MM.1S (cell line): ENCODE measurements at regions not wholly inside any gene's neighbourhood (a gene's known extent, or its start where the extent isn't known, plus 50 kb on each side); places are given as distances from the start of the nearest gene placed in this dataset.

ENCODE experiments used
- DNase-seq: peaks from one replicate; pipeline ENCODE4 v3.0.0-alpha.2; 2015
- H2AFZ ChIP-seq: fragments of 300-600 bp; sonication (generic); 2 replicates; pipeline ENCODE4 v1.6.0; 2016; ENCODE audit warnings: antibody characterized with exemption, low read length
- H3F3A ChIP-seq: fragments of 300-600 bp; sonication (generic); 2 replicates; pipeline ENCODE4 v1.6.1; 2016; ENCODE audit warnings: mild to moderate bottlenecking, antibody characterized with exemption, low read length, moderate library complexity, mixed read lengths; ENCODE audit not compliant: insufficient read depth
- H3K27ac ChIP-seq: fragments of 300-600 bp; sonication (generic); 2 replicates; pipeline ENCODE4 v1.5.1; 2016; ENCODE audit warnings: mild to moderate bottlenecking, low read length
- H3K27me3 ChIP-seq: fragments of 300-600 bp; sonication (generic); replicated peaks from 2 replicates; pipeline ENCODE4 v1.6.0; 2016; ENCODE audit warnings: low read length; ENCODE audit not compliant: insufficient read depth
- H3K36me3 ChIP-seq: fragments of 300-600 bp; sonication (generic); replicated peaks from 2 replicates; pipeline ENCODE4 v1.6.1; 2016; ENCODE audit warnings: mild to moderate bottlenecking, low read length, mixed read lengths; ENCODE audit not compliant: insufficient read depth
- H3K4me1 ChIP-seq: fragments of 300-600 bp; sonication (generic); 2 replicates; pipeline ENCODE4 v1.6.1; 2016; ENCODE audit warnings: low read length, mixed read lengths
- H3K4me2 ChIP-seq: fragments of 300-600 bp; sonication (generic); 2 replicates; pipeline ENCODE4 v1.6.0; 2016; ENCODE audit warnings: low read depth, low read length
- H3K4me3 ChIP-seq: fragments of 300-600 bp; sonication (generic); 2 replicates; pipeline ENCODE4 v1.5.1; 2016; ENCODE audit warnings: low read length, mixed read lengths
- H3K79me2 ChIP-seq: fragments of 300-600 bp; sonication (generic); 2 replicates; pipeline ENCODE4 v1.6.1; 2016; ENCODE audit warnings: mixed run types, low read length, mixed read lengths
- H3K9ac ChIP-seq: fragments of 300-600 bp; sonication (generic); 2 replicates; pipeline ENCODE4 v1.6.1; 2016; ENCODE audit warnings: low read length, mixed read lengths
- H3K9me2 ChIP-seq: fragments of 300-600 bp; sonication (generic); replicated peaks from 2 replicates; pipeline ENCODE4 v1.6.1; 2016; ENCODE audit warnings: mild to moderate bottlenecking, low read length, mixed read lengths; ENCODE audit not compliant: insufficient read depth
- H3K9me3 ChIP-seq: fragments of 300-600 bp; sonication (generic); replicated peaks from 2 replicates; pipeline ENCODE4 v1.6.1; 2016; ENCODE audit warnings: mild to moderate bottlenecking, low read length, mixed read lengths; ENCODE audit not compliant: insufficient read depth
- H4K20me1 ChIP-seq: fragments of 300-600 bp; sonication (generic); 2 replicates; pipeline ENCODE4 v1.6.1; 2016; ENCODE audit warnings: mild to moderate bottlenecking, low read length, moderate library complexity, mixed read lengths; ENCODE audit not compliant: insufficient read depth
- EZH2 ChIP-seq: fragments of 300-600 bp; sonication (generic); optimal IDR thresholded peaks from 2 replicates; pipeline ENCODE3; 2017; ENCODE audit warnings: low read depth, mild to moderate bottlenecking, antibody characterized with exemption, low read length, mixed read lengths
- EZH2phosphoT487 ChIP-seq: fragments of 300-600 bp; sonication (generic); IDR thresholded peaks from 2 replicates; pipeline ENCODE4 v1.6.1; 2018; ENCODE audit warnings: antibody characterized with exemption, low read length
- TF ChIP-seq, protein P1 (sequence below): fragments of 300-600 bp; sonication (generic); IDR thresholded peaks from 2 replicates; pipeline ENCODE4 v1.5.1; 2016; ENCODE audit warnings: antibody characterized with exemption, low read length, mixed read lengths

DNA sequence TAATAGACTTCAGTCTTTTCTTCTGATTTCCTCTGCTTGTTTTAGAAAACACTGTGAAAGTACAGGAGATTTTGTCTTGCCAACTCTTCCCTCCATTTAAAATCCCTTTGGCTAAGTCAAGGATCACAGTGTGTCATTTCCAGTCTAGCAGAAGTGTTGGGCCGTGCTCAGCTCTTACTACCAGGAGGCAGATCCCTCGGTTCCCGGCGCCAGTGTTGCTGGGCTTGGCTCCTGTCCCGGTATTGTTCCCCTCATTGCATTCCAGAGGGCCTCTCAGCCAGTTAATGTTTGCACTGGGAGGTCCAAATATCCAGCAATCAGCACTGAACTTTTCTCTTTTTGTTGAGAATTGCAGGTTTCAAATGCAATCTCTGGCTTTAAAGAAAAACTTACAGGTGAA, 612.1 kb upstream of the MGMT start:
- no peak overlapping the region for H2AFZ ChIP-seq
- H4K20me1 ChIP-seq: no peaks in the 10 kb centered on the region
- H3K79me2 ChIP-seq: no peaks in the 10 kb centered on the region
- H3K9me2 ChIP-seq: no peaks in the 10 kb centered on the region
- H3K27me3 ChIP-seq: no peaks in the 10 kb centered on the region
- TF ChIP-seq EZH2 (no peak), EZH2phosphoT487 (no peak)
- TF ChIP-seq, protein P1, sequence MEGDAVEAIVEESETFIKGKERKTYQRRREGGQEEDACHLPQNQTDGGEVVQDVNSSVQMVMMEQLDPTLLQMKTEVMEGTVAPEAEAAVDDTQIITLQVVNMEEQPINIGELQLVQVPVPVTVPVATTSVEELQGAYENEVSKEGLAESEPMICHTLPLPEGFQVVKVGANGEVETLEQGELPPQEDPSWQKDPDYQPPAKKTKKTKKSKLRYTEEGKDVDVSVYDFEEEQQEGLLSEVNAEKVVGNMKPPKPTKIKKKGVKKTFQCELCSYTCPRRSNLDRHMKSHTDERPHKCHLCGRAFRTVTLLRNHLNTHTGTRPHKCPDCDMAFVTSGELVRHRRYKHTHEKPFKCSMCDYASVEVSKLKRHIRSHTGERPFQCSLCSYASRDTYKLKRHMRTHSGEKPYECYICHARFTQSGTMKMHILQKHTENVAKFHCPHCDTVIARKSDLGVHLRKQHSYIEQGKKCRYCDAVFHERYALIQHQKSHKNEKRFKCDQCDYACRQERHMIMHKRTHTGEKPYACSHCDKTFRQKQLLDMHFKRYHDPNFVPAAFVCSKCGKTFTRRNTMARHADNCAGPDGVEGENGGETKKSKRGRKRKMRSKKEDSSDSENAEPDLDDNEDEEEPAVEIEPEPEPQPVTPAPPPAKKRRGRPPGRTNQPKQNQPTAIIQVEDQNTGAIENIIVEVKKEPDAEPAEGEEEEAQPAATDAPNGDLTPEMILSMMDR: no peak
- no peak overlapping the region for H3K9ac ChIP-seq
- no peak overlapping the region for H3K27ac ChIP-seq
- DNase-seq: no peak
- H3K4me3 ChIP-seq: no peak overlapping the region
- no peaks in the 10 kb centered on the region for H3K36me3 ChIP-seq
- no peaks in the 10 kb centered on the region for H3K9me3 ChIP-seq
- H3F3A ChIP-seq: no peaks in the 10 kb centered on the region
- no peak overlapping the region for H3K4me2 ChIP-seq
- no peaks in the 10 kb centered on the region for H3K4me1 ChIP-seq

DNA sequence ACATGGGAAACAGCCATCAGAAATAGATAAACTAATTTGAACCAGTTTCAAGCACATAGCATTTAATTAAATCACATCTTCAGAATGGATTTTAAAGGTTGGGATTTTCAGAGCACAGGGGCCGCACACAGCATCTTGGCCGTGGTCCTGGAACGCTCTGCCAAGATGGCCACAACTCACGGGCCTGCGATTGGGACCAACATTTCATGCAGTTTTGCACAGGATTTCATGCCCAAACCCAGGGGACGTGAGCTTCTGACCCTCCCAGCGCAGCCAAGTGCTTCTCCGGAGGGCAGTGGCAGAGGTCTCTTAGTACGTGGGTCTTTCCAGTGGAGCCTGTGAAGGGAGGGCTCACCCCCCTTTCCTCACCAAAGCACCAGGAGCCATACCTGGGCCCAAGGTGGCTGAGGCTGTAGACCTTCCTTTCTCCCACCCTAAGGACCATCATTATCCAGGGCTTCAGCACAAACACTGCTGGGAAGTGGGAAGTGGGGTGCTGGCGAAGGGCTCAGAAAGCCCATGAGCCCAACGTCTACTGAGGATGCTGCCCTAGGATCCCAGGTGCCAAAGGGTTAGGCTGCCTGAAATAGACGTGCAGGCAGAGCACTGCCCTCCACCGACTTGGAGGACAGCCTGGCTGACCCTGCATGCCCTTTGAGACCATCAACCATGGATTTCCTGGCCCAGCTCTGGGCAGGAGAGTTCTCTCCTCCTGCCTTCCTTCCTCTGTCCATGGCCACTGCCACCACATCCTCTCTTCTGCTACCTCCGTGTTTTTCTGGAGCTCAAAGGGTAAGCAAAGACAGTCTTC, 611.2 kb upstream of the MGMT start:
- H3K27ac ChIP-seq: no peak overlapping the region
- H3F3A ChIP-seq: no peaks in the 10 kb centered on the region
- no peaks in the 10 kb centered on the region for H3K4me1 ChIP-seq
- no peaks in the 10 kb centered on the region for H3K79me2 ChIP-seq
- H4K20me1 ChIP-seq: no peaks in the 10 kb centered on the region
- no peak overlapping the region for H3K9ac ChIP-seq
- TF ChIP-seq, protein P1: no peak
- TF ChIP-seq EZH2: no peak
- TF ChIP-seq EZH2phosphoT487: no peak
- no peak overlapping the region for H3K4me3 ChIP-seq
- no peaks in the 10 kb centered on the region for H3K27me3 ChIP-seq
- H3K36me3 ChIP-seq: no peaks in the 10 kb centered on the region
- no peaks in the 10 kb centered on the region for H3K9me3 ChIP-seq
- no peak overlapping the region for H3K4me2 ChIP-seq
- no peak overlapping the region for H2AFZ ChIP-seq
- H3K9me2 ChIP-seq: no peaks in the 10 kb centered on the region
- DNase-seq: no peak

DNA sequence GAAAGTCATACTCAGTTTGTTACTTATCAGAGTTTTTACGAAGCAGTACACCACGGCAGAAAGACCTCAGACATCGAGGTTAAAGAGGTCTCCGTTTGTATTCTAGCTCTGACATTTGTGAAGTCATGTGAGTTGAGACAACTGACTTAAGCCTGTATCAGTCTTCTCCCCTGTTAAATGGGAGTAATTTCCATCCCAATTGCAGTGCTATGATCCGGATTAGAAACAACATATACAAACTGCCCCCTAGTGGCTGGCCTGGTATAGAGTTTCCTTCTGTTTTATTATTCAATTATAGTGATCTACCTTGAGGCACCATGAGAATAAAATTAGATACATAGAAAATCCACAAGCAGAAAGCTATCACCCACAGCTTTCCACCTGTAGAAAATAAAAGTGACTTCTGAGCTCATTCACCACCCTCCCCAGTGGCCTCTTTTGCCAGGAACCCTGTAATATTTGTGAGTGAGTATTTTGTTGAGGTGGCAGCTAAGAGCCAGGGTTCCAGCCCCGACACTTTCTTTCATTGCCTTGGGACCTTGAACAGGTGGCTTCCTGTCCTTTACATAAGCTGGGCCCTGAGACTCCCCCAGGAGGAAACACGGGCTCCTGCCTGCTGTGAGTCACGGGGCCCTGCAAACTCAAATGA, 607.2 kb upstream of the MGMT start:
- Histone ChIP-seq H2AFZ (no peak overlapping the region), H3K9me3 (no peaks in the 10 kb centered on the region), H3K27me3 (no peaks in the 10 kb centered on the region), H3K9me2 (no peaks in the 10 kb centered on the region), H4K20me1 (no peaks in the 10 kb centered on the region), H3K4me3 (no peak overlapping the region), H3K9ac (no peak overlapping the region), H3K79me2 (no peaks in the 10 kb centered on the region), H3F3A (no peaks in the 10 kb centered on the region), H3K27ac (no peak overlapping the region), H3K4me2 (no peak overlapping the region), H3K36me3 (no peaks in the 10 kb centered on the region), H3K4me1 (no peaks in the 10 kb centered on the region)
- DNase-seq: peak; percentile 54
- TF ChIP-seq EZH2phosphoT487: no peak
- TF ChIP-seq, protein P1: peak; percentile 66
- TF ChIP-seq EZH2: no peak
